GM21576 (cell line): ENCODE measurements at regions not wholly inside any gene's neighbourhood (a gene's known extent, or its start where the extent isn't known, plus 50 kb on each side); places are given as distances from the start of the nearest gene placed in this dataset.
"Not testable (repeated sequence)": the region's sequence is repeated elsewhere in the genome, so short reads cannot be mapped to it uniquely, and the experiment has no call there.

Experiments used
- ATAC-seq: cut with Tn5 transposase; IDR thresholded peaks from one replicate; pipeline ENCODE4 v1.9.1; 2021; ENCODE audit warnings: mild to moderate bottlenecking, moderate library complexity; ENCODE audit not compliant: unreplicated experiment

- not testable (repeated sequence) for ATAC-seq
Measured at GRCh38 chrX:96486687-96487086, 198.0 kb upstream of the DIAPH2 start.

GRCh38 chrX:96502507-96502906 is 182.1 kb upstream of the DIAPH2 start:
- ATAC-seq = no peak

- not testable (repeated sequence) for ATAC-seq
Measured at GRCh38 chrX:96529386-96529785, 155.3 kb upstream of the DIAPH2 start.

- no peak for ATAC-seq
Measured at GRCh38 chrX:96538104-96538725, 146.4 kb upstream of the DIAPH2 start.

GRCh38 chrX:96540111-96540631 is 144.5 kb upstream of the DIAPH2 start:
- no peak for ATAC-seq

GRCh38 chrX:96546281-96546680 is 138.4 kb upstream of the DIAPH2 start:
- not testable (repeated sequence) for ATAC-seq

GRCh38 chrX:96551322-96551872 is 133.2 kb upstream of the DIAPH2 start:
- ATAC-seq = no peak

- ATAC-seq = no peak
Measured at GRCh38 chrX:96556886-96557285, 127.8 kb upstream of the DIAPH2 start.

- not testable (repeated sequence) for ATAC-seq
Measured at GRCh38 chrX:96561129-96561528, 123.5 kb upstream of the DIAPH2 start.

- ATAC-seq = no peak
Measured at GRCh38 chrX:96563646-96564045, 121.0 kb upstream of the DIAPH2 start.

GRCh38 chrX:96564595-96564994 is 120.0 kb upstream of the DIAPH2 start:
- no peak for ATAC-seq

GRCh38 chrX:96566878-96567277 is 117.8 kb upstream of the DIAPH2 start:
- no peak for ATAC-seq

- ATAC-seq = no peak
Measured at GRCh38 chrX:96568071-96568470, 116.6 kb upstream of the DIAPH2 start.

- no peak for ATAC-seq
Measured at GRCh38 chrX:96569034-96569433, 115.6 kb upstream of the DIAPH2 start.

- no peak for ATAC-seq
Measured at GRCh38 chrX:96575011-96575410, 109.6 kb upstream of the DIAPH2 start.

GRCh38 chrX:96576368-96576767 is 108.3 kb upstream of the DIAPH2 start:
- ATAC-seq = no peak

GRCh38 chrX:96578781-96579180 is 105.9 kb upstream of the DIAPH2 start:
- ATAC-seq = no peak

GRCh38 chrX:96579252-96579651 is 105.4 kb upstream of the DIAPH2 start:
- ATAC-seq = no peak

- no peak for ATAC-seq
Measured at GRCh38 chrX:96590403-96590802, 94.2 kb upstream of the DIAPH2 start.

GRCh38 chrX:96591421-96591820 is 93.2 kb upstream of the DIAPH2 start:
- no peak for ATAC-seq

GRCh38 chrX:96597847-96598246 is 86.8 kb upstream of the DIAPH2 start:
- ATAC-seq = not testable (repeated sequence)

GRCh38 chrX:96611619-96612362 is 72.9 kb upstream of the DIAPH2 start:
- no peak for ATAC-seq
